ENCODE measurements at regions not wholly inside any gene's neighbourhood (a gene's known extent, or its start where the extent isn't known, plus 50 kb on each side); places are given as distances from the start of the nearest gene placed in this dataset.

GRCh38 chr7:19948160-19948559 is 174.7 kb upstream of the TMEM196 start:
- H3K27me3 ChIP-seq, result no peaks in the 10 kb centered on the region
- no peaks in the 10 kb centered on the region for H3K4me1 ChIP-seq
- no peak for DNase-seq (ENCODE audit: low spot score in 2 of 2)
- intact Hi-C loops (cut with DNase I; ENCODE audit: low total_unique reads), result no loop called here
- H3K36me3 ChIP-seq, result no peaks in the 10 kb centered on the region
- no peak overlapping the region for H3K27ac ChIP-seq
- TF ChIP-seq CTCF (IDR thresholded peaks at IDR 0.05) (no peak), POLR2AphosphoS5 (IDR thresholded peaks at IDR 0.05) (no peak), POLR2A (IDR thresholded peaks at IDR 0.05) (no peak)
- no peak overlapping the region for H3K4me3 ChIP-seq
- peaks cover 0 to 5% of the 10 kb centered on the region in 2 donors for H3K9me3 ChIP-seq

- Histone ChIP-seq H3K9me3 (peaks cover 0 to 5% of the 10 kb centered on the region in 2 donors), H3K4me1 (no peaks in the 10 kb centered on the region), H3K27ac (no peak overlapping the region), H3K36me3 (no peaks in the 10 kb centered on the region), H3K4me3 (no peak overlapping the region), H3K27me3 (no peaks in the 10 kb centered on the region)
- no peak for TF ChIP-seq POLR2AphosphoS5 (IDR thresholded peaks at IDR 0.05)
- TF ChIP-seq CTCF (IDR thresholded peaks at IDR 0.05), result no peak
- intact Hi-C loops (cut with DNase I; ENCODE audit: low total_unique reads), result no loop called here
- no peak for DNase-seq (ENCODE audit: low spot score in 2 of 2)
Measured at GRCh38 chr7:19944363-19945120, 171.1 kb upstream of the TMEM196 start.

- intact Hi-C loops (cut with DNase I; ENCODE audit: low total_unique reads), result no loop called here
- H3K9me3 ChIP-seq, result peaks cover 0 to 21% of the 10 kb centered on the region in 2 donors
- no peaks in the 10 kb centered on the region for H3K27me3 ChIP-seq
- H3K27ac ChIP-seq, result no peak overlapping the region
- TF ChIP-seq POLR2AphosphoS5 (IDR thresholded peaks at IDR 0.05) (no peak), POLR2A (IDR thresholded peaks at IDR 0.05) (no peak), CTCF (IDR thresholded peaks at IDR 0.05) (no peak)
- no peaks in the 10 kb centered on the region for H3K36me3 ChIP-seq
- DNase-seq (ENCODE audit: low spot score in 2 of 2), result no peak
- H3K4me1 ChIP-seq, result no peaks in the 10 kb centered on the region
- no peak overlapping the region for H3K4me3 ChIP-seq
Measured at GRCh38 chr7:19939746-19940145, 166.3 kb upstream of the TMEM196 start.

GRCh38 chr7:19932549-19933249 is 159.3 kb upstream of the TMEM196 start:
- Histone ChIP-seq H3K36me3 (no peaks in the 10 kb centered on the region), H3K27me3 (no peaks in the 10 kb centered on the region), H3K27ac (no peak overlapping the region), H3K9me3 (peaks cover 0 to 21% of the 10 kb centered on the region in 2 donors), H3K4me3 (no peak overlapping the region), H3K4me1 (no peaks in the 10 kb centered on the region)
- intact Hi-C loops (cut with DNase I; ENCODE audit: low total_unique reads), result no loop called here
- TF ChIP-seq POLR2AphosphoS5 (IDR thresholded peaks at IDR 0.05) (no peak), POLR2A (IDR thresholded peaks at IDR 0.05) (no peak), CTCF (IDR thresholded peaks at IDR 0.05) (no peak)
- no peak for DNase-seq (ENCODE audit: low spot score in 2 of 2)

GRCh38 chr7:19930851-19931250 is 157.4 kb upstream of the TMEM196 start:
- intact Hi-C loops (cut with DNase I; ENCODE audit: low total_unique reads), result no loop called here
- Histone ChIP-seq H3K9me3 (peaks cover 0 to 5% of the 10 kb centered on the region in 2 donors), H3K27ac (no peak overlapping the region), H3K36me3 (no peaks in the 10 kb centered on the region), H3K27me3 (no peaks in the 10 kb centered on the region), H3K4me1 (no peaks in the 10 kb centered on the region), H3K4me3 (no peak overlapping the region)
- no peak for DNase-seq (ENCODE audit: low spot score in 2 of 2)
- TF ChIP-seq POLR2A (IDR thresholded peaks at IDR 0.05) (no peak), POLR2AphosphoS5 (IDR thresholded peaks at IDR 0.05) (no peak)
